H9 (cell line): ENCODE measurements at regions not wholly inside any gene's neighbourhood (a gene's known extent, or its start where the extent isn't known, plus 50 kb on each side); places are given as distances from the start of the nearest gene placed in this dataset.

Experiments used
- DNase-seq: peaks from one replicate; pipeline ENCODE4 v3.0.0-alpha.2; 2017
- H2AFZ ChIP-seq: one replicate; pipeline ENCODE4 v1.6.1; 2013; ENCODE audit warnings: mild to moderate bottlenecking, low read length, control low read depth, moderate library complexity
- H2AK5ac ChIP-seq: 2 replicates; pipeline ENCODE4 v1.6.1; 2013; ENCODE audit warnings: low read length, control low read depth, mixed read lengths; ENCODE audit not compliant: insufficient read length
- H2BK120ac ChIP-seq: one replicate; pipeline ENCODE4 v1.6.1; 2013; ENCODE audit warnings: low read depth, mild to moderate bottlenecking, low read length, control low read depth, inconsistent platforms; ENCODE audit not compliant: poor library complexity, severe bottlenecking
- H2BK12ac ChIP-seq: 2 replicates; pipeline ENCODE4 v1.6.1; 2013; ENCODE audit warnings: low read length, control low read depth, mixed read lengths, low read depth; ENCODE audit not compliant: insufficient read length
- H2BK15ac ChIP-seq: 2 replicates; pipeline ENCODE4 v1.6.1; 2013; ENCODE audit warnings: low read depth, low read length, control low read depth
- H2BK20ac ChIP-seq: one replicate; pipeline ENCODE4 v1.6.1; 2013; ENCODE audit warnings: low read depth, mild to moderate bottlenecking, low read length, control low read depth, inconsistent platforms; ENCODE audit not compliant: poor library complexity, severe bottlenecking
- H2BK5ac ChIP-seq: 2 replicates; pipeline ENCODE4 v1.6.1; 2013; ENCODE audit warnings: low read length, control low read depth, mixed read lengths; ENCODE audit not compliant: insufficient read length
- H3K14ac ChIP-seq: 2 replicates; pipeline ENCODE4 v1.6.1; 2013; ENCODE audit warnings: low read length, control low read depth; ENCODE audit not compliant: insufficient read depth
- H3K18ac ChIP-seq: 2 replicates; pipeline ENCODE4 v1.6.1; 2013; ENCODE audit warnings: low read depth, mild to moderate bottlenecking, mixed read lengths, low read length, control low read depth; ENCODE audit not compliant: insufficient read length
- H3K23ac ChIP-seq: 2 replicates; pipeline ENCODE4 v1.6.1; 2013; ENCODE audit warnings: low read length, control low read depth, mixed read lengths, low read depth; ENCODE audit not compliant: insufficient read length
- H3K23me2 ChIP-seq: 2 replicates; pipeline ENCODE4 v1.6.1; 2013; ENCODE audit warnings: low read depth, mild to moderate bottlenecking, mixed read lengths, low read length, control low read depth; ENCODE audit not compliant: insufficient read length, poor library complexity, severe bottlenecking
- H3K27ac ChIP-seq: 2 replicates; pipeline ENCODE4 v1.5.1; 2013; ENCODE audit warnings: low read length, control low read depth, mixed read lengths, low read depth; ENCODE audit not compliant: insufficient read length
- H3K27me3 ChIP-seq: 2 replicates; pipeline ENCODE4 v1.6.1; 2013; ENCODE audit warnings: low read length, control low read depth, inconsistent platforms; ENCODE audit not compliant: insufficient read depth
- H3K4ac ChIP-seq: 2 replicates; pipeline ENCODE4 v1.6.1; 2013; ENCODE audit warnings: low read depth, mild to moderate bottlenecking, control low read depth, inconsistent platforms, low read length, moderate library complexity
- H3K4me1 ChIP-seq: 2 replicates; pipeline ENCODE4 v1.6.1; 2013; ENCODE audit warnings: low read length, control low read depth, inconsistent platforms; ENCODE audit not compliant: insufficient read depth
- H3K4me2 ChIP-seq: 2 replicates; pipeline ENCODE4 v1.6.1; 2013; ENCODE audit warnings: low read length, control low read depth, mixed read lengths; ENCODE audit not compliant: insufficient read length, insufficient read depth
- H3K56ac ChIP-seq: 2 replicates; pipeline ENCODE4 v1.6.1; 2013; ENCODE audit warnings: low read depth, mild to moderate bottlenecking, mixed read lengths, low read length, control low read depth; ENCODE audit not compliant: insufficient read length
- H3K79me1 ChIP-seq: 2 replicates; pipeline ENCODE4 v1.6.1; 2013; ENCODE audit warnings: low read depth, mild to moderate bottlenecking, moderate library complexity, low read length, control low read depth, inconsistent platforms; ENCODE audit not compliant: insufficient read depth, poor library complexity, severe bottlenecking
- H3K79me2 ChIP-seq: 2 replicates; pipeline ENCODE4 v1.6.1; 2013; ENCODE audit warnings: low read length, control low read depth, inconsistent platforms; ENCODE audit not compliant: insufficient read depth
- H3K9ac ChIP-seq: 2 replicates; pipeline ENCODE4 v1.6.1; 2013; ENCODE audit warnings: low read length, control low read depth, mixed read lengths; ENCODE audit not compliant: insufficient read length; ENCODE audit errors: extremely low read depth
- H3K9me3 ChIP-seq: one replicate; pipeline ENCODE4 v1.6.1; 2013; ENCODE audit warnings: low read depth, low read length, inconsistent platforms; ENCODE audit not compliant: control insufficient read depth
- H3T11ph ChIP-seq: one replicate; pipeline ENCODE4 v1.6.1; 2013; ENCODE audit warnings: mild to moderate bottlenecking, low read length, control low read depth, inconsistent platforms
- H4K20me1 ChIP-seq: one replicate; pipeline ENCODE4 v1.6.1; 2013; ENCODE audit not compliant: control insufficient read depth, insufficient read length, insufficient read depth
- H4K5ac ChIP-seq: 2 replicates; pipeline ENCODE4 v1.6.1; 2013; ENCODE audit warnings: low read depth, mild to moderate bottlenecking, mixed read lengths, low read length, control low read depth; ENCODE audit not compliant: insufficient read length
- H4K8ac ChIP-seq: replicated peaks from 2 replicates; pipeline ENCODE4 v1.6.1; 2013; ENCODE audit warnings: low read length, control low read depth, mixed read lengths, low read depth; ENCODE audit not compliant: insufficient read length
- H4K91ac ChIP-seq: 2 replicates; pipeline ENCODE4 v1.6.1; 2013; ENCODE audit warnings: low read depth, mild to moderate bottlenecking, moderate library complexity, mixed read lengths, low read length, control low read depth; ENCODE audit not compliant: insufficient read length
- H3K27ac Mint-ChIP-seq, 3 experiments: 2 replicates in 2 of 3; 3 replicates in 1 of 3; pipeline ENCODE4 v1.8.0; 2020 to 2021; ENCODE audit warnings: mixed read lengths in 3 of 3, mild to moderate bottlenecking in 1 of 3, moderate library complexity in 1 of 3
- H3K27me3 Mint-ChIP-seq: 2 replicates; pipeline ENCODE4 v1.8.0; 2021; ENCODE audit warnings: low read depth, mild to moderate bottlenecking, moderate library complexity, mixed read lengths
- H3K36me3 Mint-ChIP-seq, 3 experiments: 2 replicates in 2 of 3; 3 replicates in 1 of 3; pipeline ENCODE4 v1.8.0; 2020 to 2021; ENCODE audit warnings: low read depth in 3 of 3, mixed read lengths in 3 of 3; ENCODE audit not compliant: insufficient read depth in 1 of 3
- H3K4me1 Mint-ChIP-seq, 2 experiments: 2 replicates each; pipeline ENCODE4 v1.8.0; 2020; ENCODE audit warnings: mixed read lengths in 2 of 2
- H3K4me3 Mint-ChIP-seq, 2 experiments: 2 replicates in 1 of 2; 3 replicates in 1 of 2; pipeline ENCODE4 v1.8.0; 2020 to 2021; ENCODE audit warnings: mild to moderate bottlenecking in 2 of 2, mixed read lengths in 2 of 2, moderate library complexity in 1 of 2
- H3K9me3 Mint-ChIP-seq, 2 experiments: 2 replicates in 1 of 2; 3 replicates in 1 of 2; pipeline ENCODE4 v1.8.0; 2020; ENCODE audit warnings: mild to moderate bottlenecking in 2 of 2, mixed read lengths in 2 of 2, moderate library complexity in 1 of 2
- CTCF ChIP-seq: fragments of 200-600 bp; sonication (generic); conservative IDR thresholded peaks from 3 replicates; pipeline ENCODE4 v1.8.0; 2021; ENCODE audit warnings: antibody characterized with exemption, mild to moderate bottlenecking
- WGBS: extraction: QIAGEN DNeasy Blood & Tissue Kit; methylation state at CpG from one replicate; pipeline ENCODE4 v1.1.7; 2013; ENCODE audit warnings: missing lambda C conversion rate, low lambda C conversion rate, mixed read lengths; ENCODE audit not compliant: insufficient read length; ENCODE audit errors: extremely low coverage; 5-methylcytosine and 5-hydroxymethylcytosine counted together

GRCh38 chr4:138538743-138539142 is 296.6 kb upstream of the SLC7A11 start:
- H2BK15ac ChIP-seq = no peak overlapping the region
- H3K14ac ChIP-seq = no peak overlapping the region
- H3T11ph ChIP-seq = no peak overlapping the region
- H4K20me1 ChIP-seq = no peaks in the 10 kb centered on the region
- no peak overlapping the region for H2BK5ac ChIP-seq
- Mint-ChIP-seq H3K27ac (no peak overlapping the region), H3K4me3 (no peak overlapping the region), H3K27me3 (no peaks in the 10 kb centered on the region; the same call in 1 of the 2 replicates), H3K9me3 (peaks cover 3 to 9% of the 10 kb centered on the region in 2 experiments; a peak in 4 of 5 replicates), H3K36me3 (peaks cover 0 to 5% (median 4%) of the 10 kb centered on the region in 3 experiments; a peak in 1 of 7 replicates), H3K4me1 (peaks cover 4 to 7% of the 10 kb centered on the region in 2 experiments; a peak in 2 of 4 replicates)
- no peaks in the 10 kb centered on the region for H3K79me2 ChIP-seq
- no CpG with 5 or more reads among the region's 2 CpGs for WGBS
- H2BK120ac ChIP-seq = no peak overlapping the region
- no peak for DNase-seq
- no peaks in the 10 kb centered on the region for H3K27me3 ChIP-seq
- no peak overlapping the region for H3K27ac ChIP-seq
- no peak overlapping the region for H3K9ac ChIP-seq
- H3K9me3 ChIP-seq = no peaks in the 10 kb centered on the region
- no peak overlapping the region for H3K18ac ChIP-seq
- TF ChIP-seq CTCF = no peak
- no peak overlapping the region for H2BK20ac ChIP-seq
- no peak overlapping the region for H3K4ac ChIP-seq
- H2AK5ac ChIP-seq = no peak overlapping the region
- H4K91ac ChIP-seq = no peak overlapping the region
- no peak overlapping the region for H2AFZ ChIP-seq
- no peaks in the 10 kb centered on the region for H3K23me2 ChIP-seq
- H2BK12ac ChIP-seq = no peak overlapping the region
- H3K23ac ChIP-seq = no peak overlapping the region
- no peaks in the 10 kb centered on the region for H3K79me1 ChIP-seq
- no peak overlapping the region for H4K8ac ChIP-seq
- H4K5ac ChIP-seq = no peak overlapping the region
- H3K4me2 ChIP-seq = no peak overlapping the region
- H3K4me1 ChIP-seq = no peaks in the 10 kb centered on the region
- no peak overlapping the region for H3K56ac ChIP-seq
